NT2/D1 (cell line): ENCODE measurements at regions not wholly inside any gene's neighbourhood (a gene's known extent, or its start where the extent isn't known, plus 50 kb on each side); places are given as distances from the start of the nearest gene placed in this dataset.

Experiments used
- SUZ12 ChIP-seq: IDR thresholded peaks from 2 replicates; pipeline ENCODE4 v1.6.1; 2011; ENCODE audit not compliant: insufficient read length, insufficient read depth; ENCODE audit errors: extremely low read depth
- ZNF274 ChIP-seq: IDR thresholded peaks from 2 replicates; pipeline ENCODE4 v1.6.1; 2011; ENCODE audit warnings: mild to moderate bottlenecking, low read depth, low read length

- TF ChIP-seq ZNF274: no peak
- TF ChIP-seq SUZ12: no peak
Observed at GRCh38 chr1:21352586-21352985, 62.3 kb upstream of the ECE1 start.
